Muscle layer of colon (tissue), 2 donors: ENCODE measurements at regions not wholly inside any gene's neighbourhood (a gene's known extent, or its start where the extent isn't known, plus 50 kb on each side); places are given as distances from the start of the nearest gene placed in this dataset.

Source experiments
- H3K27ac ChIP-seq: one replicate; pipeline ENCODE4 v1.7.0; 2013; ENCODE audit warnings: low read depth, mild to moderate bottlenecking, low read length, moderate library complexity
- H3K27me3 ChIP-seq, 2 donors: one replicate each; pipeline ENCODE4 v1.7.0; 2013; ENCODE audit warnings: low read length in 2 of 2, mild to moderate bottlenecking in 2 of 2; ENCODE audit not compliant: insufficient read depth in 2 of 2, control insufficient read depth in 1 of 2
- H3K36me3 ChIP-seq: one replicate; pipeline ENCODE4 v1.7.0; 2013; ENCODE audit warnings: mild to moderate bottlenecking, low read length; ENCODE audit not compliant: insufficient read depth
- H3K4me1 ChIP-seq: one replicate; pipeline ENCODE4 v1.7.0; 2013; ENCODE audit warnings: mild to moderate bottlenecking, low read length; ENCODE audit not compliant: insufficient read depth
- H3K4me3 ChIP-seq, 2 donors: one replicate each; pipeline ENCODE4 v1.7.0; 2013; ENCODE audit warnings: low read length in 2 of 2, low read depth in 1 of 2, mild to moderate bottlenecking in 1 of 2, moderate library complexity in 1 of 2
- H3K9ac ChIP-seq: one replicate; pipeline ENCODE4 v1.7.0; 2013; ENCODE audit warnings: low read length
- H3K9me3 ChIP-seq: one replicate; pipeline ENCODE4 v1.7.0; 2013; ENCODE audit warnings: mild to moderate bottlenecking, low read length
- donor health status: abdominal sarcoma.
- donor health status: Adenocarcinoma of cecum.

GRCh38 chr2:19048593-19049266, 309.7 kb downstream of the OSR1 start:
- Histone ChIP-seq H3K4me3 (no peak overlapping the region), H3K27me3 (no peaks in the 10 kb centered on the region)

GRCh38 chr2:19046986-19047780, 311.2 kb downstream of the OSR1 start:
- no peaks in the 10 kb centered on the region for H3K9me3 ChIP-seq
- no peaks in the 10 kb centered on the region for H3K27me3 ChIP-seq
- no peaks in the 10 kb centered on the region for H3K4me1 ChIP-seq
- no peak overlapping the region for H3K9ac ChIP-seq
- H3K36me3 ChIP-seq, result no peaks in the 10 kb centered on the region
- no peak overlapping the region for H3K27ac ChIP-seq
- H3K4me3 ChIP-seq, result no peak overlapping the region

More at GRCh38 chr2:19048593-19049266, 309.7 kb downstream of the OSR1 start:
- H3K36me3 ChIP-seq, result no peaks in the 10 kb centered on the region
- no peak overlapping the region for H3K27ac ChIP-seq
- H3K9me3 ChIP-seq, result no peaks in the 10 kb centered on the region
- H3K9ac ChIP-seq, result no peak overlapping the region
- H3K4me1 ChIP-seq, result no peaks in the 10 kb centered on the region

- no peak overlapping the region for H3K27ac ChIP-seq
- H3K9ac ChIP-seq, result no peak overlapping the region
- no peaks in the 10 kb centered on the region for H3K36me3 ChIP-seq
- no peak overlapping the region for H3K4me3 ChIP-seq
- H3K9me3 ChIP-seq, result no peaks in the 10 kb centered on the region
- no peaks in the 10 kb centered on the region for H3K27me3 ChIP-seq
- no peaks in the 10 kb centered on the region for H3K4me1 ChIP-seq
These were observed 313.3 kb downstream of the OSR1 start for GRCh38 chr2:19045151-19045550.

- Histone ChIP-seq H3K9ac (no peak overlapping the region), H3K9me3 (no peaks in the 10 kb centered on the region), H3K4me1 (no peaks in the 10 kb centered on the region), H3K27me3 (no peaks in the 10 kb centered on the region), H3K4me3 (no peak overlapping the region), H3K36me3 (no peaks in the 10 kb centered on the region), H3K27ac (no peak overlapping the region)
These were observed 314.5 kb downstream of the OSR1 start for GRCh38 chr2:19043893-19044292.

GRCh38 chr2:19041434-19042041, 316.9 kb downstream of the OSR1 start:
- H3K4me1 ChIP-seq, result no peaks in the 10 kb centered on the region
- H3K36me3 ChIP-seq, result no peaks in the 10 kb centered on the region
- no peak overlapping the region for H3K27ac ChIP-seq
- no peak overlapping the region for H3K9ac ChIP-seq
- no peaks in the 10 kb centered on the region for H3K27me3 ChIP-seq
- H3K9me3 ChIP-seq, result no peaks in the 10 kb centered on the region
- no peak overlapping the region for H3K4me3 ChIP-seq

GRCh38 chr2:19038071-19039015, 320.1 kb downstream of the OSR1 start:
- no peaks in the 10 kb centered on the region for H3K36me3 ChIP-seq
- H3K4me1 ChIP-seq, result peaks cover 2% of the 10 kb centered on the region
- H3K9ac ChIP-seq, result no peak overlapping the region
- no peaks in the 10 kb centered on the region for H3K9me3 ChIP-seq
- H3K27me3 ChIP-seq, result no peaks in the 10 kb centered on the region
- no peak overlapping the region for H3K4me3 ChIP-seq
- no peak overlapping the region for H3K27ac ChIP-seq

GRCh38 chr2:19036091-19036490, 322.3 kb downstream of the OSR1 start:
- Histone ChIP-seq H3K27me3 (no peaks in the 10 kb centered on the region), H3K9me3 (no peaks in the 10 kb centered on the region), H3K4me1 (peaks cover 8% of the 10 kb centered on the region), H3K4me3 (no peak overlapping the region), H3K9ac (no peak overlapping the region), H3K36me3 (no peaks in the 10 kb centered on the region), H3K27ac (no peak overlapping the region)

GRCh38 chr2:19035238-19035637, 323.2 kb downstream of the OSR1 start:
- peaks cover 8% of the 10 kb centered on the region for H3K4me1 ChIP-seq
- H3K9me3 ChIP-seq, result no peaks in the 10 kb centered on the region
- no peaks in the 10 kb centered on the region for H3K27me3 ChIP-seq
- H3K4me3 ChIP-seq, result no peak overlapping the region
- H3K36me3 ChIP-seq, result no peaks in the 10 kb centered on the region
- H3K27ac ChIP-seq, result no peak overlapping the region
- no peak overlapping the region for H3K9ac ChIP-seq

GRCh38 chr2:19033240-19033639, 325.2 kb downstream of the OSR1 start:
- H3K36me3 ChIP-seq, result no peaks in the 10 kb centered on the region
- no peak overlapping the region for H3K27ac ChIP-seq
- peaks cover 8% of the 10 kb centered on the region for H3K4me1 ChIP-seq
- H3K27me3 ChIP-seq, result no peaks in the 10 kb centered on the region
- H3K9ac ChIP-seq, result no peak overlapping the region
- no peak overlapping the region for H3K4me3 ChIP-seq
- no peaks in the 10 kb centered on the region for H3K9me3 ChIP-seq

GRCh38 chr2:19031642-19032041, 326.8 kb downstream of the OSR1 start:
- H3K4me3 ChIP-seq, result no peak overlapping the region
- H3K4me1 ChIP-seq, result peaks cover 8% of the 10 kb centered on the region
- H3K27me3 ChIP-seq, result no peaks in the 10 kb centered on the region
- H3K9ac ChIP-seq, result no peak overlapping the region
- no peak overlapping the region for H3K27ac ChIP-seq
- H3K36me3 ChIP-seq, result no peaks in the 10 kb centered on the region
- no peaks in the 10 kb centered on the region for H3K9me3 ChIP-seq

GRCh38 chr2:19029655-19030054, 328.8 kb downstream of the OSR1 start:
- H3K36me3 ChIP-seq, result no peaks in the 10 kb centered on the region
- no peak overlapping the region for H3K4me3 ChIP-seq
- H3K4me1 ChIP-seq, result peaks cover 8% of the 10 kb centered on the region
- H3K27me3 ChIP-seq, result no peaks in the 10 kb centered on the region
- H3K9me3 ChIP-seq, result no peaks in the 10 kb centered on the region
- H3K9ac ChIP-seq, result no peak overlapping the region
- H3K27ac ChIP-seq, result no peak overlapping the region
